ENCODE measurements at regions not wholly inside any gene's neighbourhood (a gene's known extent, or its start where the extent isn't known, plus 50 kb on each side); places are given as distances from the start of the nearest gene placed in this dataset.

GRCh38 chr13:97561182-97561581, 127.2 kb downstream of the RAP2A start:
- TF ChIP-seq BHLHE40 (IDR thresholded peaks at IDR 0.05; ENCODE audit: borderline replicate concordance) = no peak
- TF ChIP-seq ELF4 (IDR thresholded peaks at IDR 0.05) = no peak
- no peak for TF ChIP-seq NFRKB (IDR thresholded peaks at IDR 0.05)
- no peak for TF ChIP-seq L3MBTL2 (conservative IDR thresholded peaks at IDR 0.05)
- TF ChIP-seq SP1 (IDR thresholded peaks at IDR 0.05) = no peak
- TF ChIP-seq FOXK2 (IDR thresholded peaks at IDR 0.05) = no peak
- no peak for TF ChIP-seq ZNF384 (IDR thresholded peaks at IDR 0.05)
